ENCODE measurements at regions not wholly inside any gene's neighbourhood (a gene's known extent, or its start where the extent isn't known, plus 50 kb on each side); places are given as distances from the start of the nearest gene placed in this dataset.

GRCh38 chr4:176925962-176926361, 133.2 kb upstream of the VEGFC start:
- WGBS, 2 donors: 81 to 87% methylated on average over 2 of the region's 2 CpGs
- TF ChIP-seq, protein P1, sequence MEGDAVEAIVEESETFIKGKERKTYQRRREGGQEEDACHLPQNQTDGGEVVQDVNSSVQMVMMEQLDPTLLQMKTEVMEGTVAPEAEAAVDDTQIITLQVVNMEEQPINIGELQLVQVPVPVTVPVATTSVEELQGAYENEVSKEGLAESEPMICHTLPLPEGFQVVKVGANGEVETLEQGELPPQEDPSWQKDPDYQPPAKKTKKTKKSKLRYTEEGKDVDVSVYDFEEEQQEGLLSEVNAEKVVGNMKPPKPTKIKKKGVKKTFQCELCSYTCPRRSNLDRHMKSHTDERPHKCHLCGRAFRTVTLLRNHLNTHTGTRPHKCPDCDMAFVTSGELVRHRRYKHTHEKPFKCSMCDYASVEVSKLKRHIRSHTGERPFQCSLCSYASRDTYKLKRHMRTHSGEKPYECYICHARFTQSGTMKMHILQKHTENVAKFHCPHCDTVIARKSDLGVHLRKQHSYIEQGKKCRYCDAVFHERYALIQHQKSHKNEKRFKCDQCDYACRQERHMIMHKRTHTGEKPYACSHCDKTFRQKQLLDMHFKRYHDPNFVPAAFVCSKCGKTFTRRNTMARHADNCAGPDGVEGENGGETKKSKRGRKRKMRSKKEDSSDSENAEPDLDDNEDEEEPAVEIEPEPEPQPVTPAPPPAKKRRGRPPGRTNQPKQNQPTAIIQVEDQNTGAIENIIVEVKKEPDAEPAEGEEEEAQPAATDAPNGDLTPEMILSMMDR (IDR thresholded peaks at IDR 0.05): no peak
- no peak for TF ChIP-seq POLR2A (IDR thresholded peaks at IDR 0.05)

GRCh38 chr4:176927117-176927516, 134.4 kb upstream of the VEGFC start:
- no peak for DNase-seq
- intact Hi-C loops (cut with DNase I; ENCODE audit: low total_unique reads): no loop called here
- no peaks in the 10 kb centered on the region for H3K36me3 ChIP-seq (ENCODE audit: low read depth, missing control alignments)
- no peaks in the 10 kb centered on the region for H3K4me1 ChIP-seq
- H3K27ac ChIP-seq: no peak overlapping the region
- H3K9me3 ChIP-seq: no peaks in the 10 kb centered on the region
- H3K27me3 ChIP-seq: no peaks in the 10 kb centered on the region
- TF ChIP-seq, protein P1 (IDR thresholded peaks at IDR 0.05): no peak
- TF ChIP-seq POLR2A (IDR thresholded peaks at IDR 0.05): no peak
- no peak overlapping the region for H3K4me3 ChIP-seq
- 88 to 98% methylated on average over 1 of the region's 1 CpG for WGBS, 2 donors

More at GRCh38 chr4:176925962-176926361, 133.2 kb upstream of the VEGFC start:
- intact Hi-C loops (cut with DNase I; ENCODE audit: low total_unique reads): no loop called here
- Histone ChIP-seq H3K36me3 (ENCODE audit: low read depth, missing control alignments) (no peaks in the 10 kb centered on the region), H3K27me3 (no peaks in the 10 kb centered on the region), H3K4me3 (no peak overlapping the region), H3K9me3 (no peaks in the 10 kb centered on the region), H3K27ac (no peak overlapping the region), H3K4me1 (no peaks in the 10 kb centered on the region)
- DNase-seq: no peak

GRCh38 chr4:176927664-176928063, 134.9 kb upstream of the VEGFC start:
- WGBS, 2 donors: 45 to 47% methylated on average over 2 of the region's 2 CpGs
- TF ChIP-seq POLR2A (IDR thresholded peaks at IDR 0.05): no peak
- TF ChIP-seq, protein P1 (IDR thresholded peaks at IDR 0.05): no peak

DNA sequence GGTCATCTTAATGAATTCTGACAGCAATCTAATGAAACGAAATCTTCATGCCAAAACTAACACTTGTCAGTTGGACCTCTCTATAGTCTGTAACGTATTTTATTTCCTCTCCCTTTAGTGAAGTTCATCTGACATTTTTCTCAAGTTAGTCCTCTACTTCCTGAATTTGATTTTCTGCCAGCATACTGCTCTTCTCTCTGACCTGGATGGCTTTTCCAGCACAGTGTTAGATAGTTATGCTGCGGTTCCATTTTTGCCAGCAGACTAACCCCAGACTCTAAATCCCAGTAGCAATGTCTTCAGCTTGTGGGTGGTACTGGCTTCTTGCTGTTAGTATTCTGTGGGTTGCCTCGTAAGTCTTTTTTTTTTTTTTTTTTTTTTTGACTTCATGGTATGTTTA, 146.7 kb upstream of the VEGFC start:
- intact Hi-C loops (cut with DNase I; ENCODE audit: low total_unique reads): no loop called here
- TF ChIP-seq, protein P1 (IDR thresholded peaks at IDR 0.05): no peak
- TF ChIP-seq POLR2A (IDR thresholded peaks at IDR 0.05): no peak
- no peaks in the 10 kb centered on the region for H3K27me3 ChIP-seq
- H3K27ac ChIP-seq: no peak overlapping the region
- H3K36me3 ChIP-seq (ENCODE audit: low read depth, missing control alignments): no peaks in the 10 kb centered on the region
- H3K9me3 ChIP-seq: no peaks in the 10 kb centered on the region
- H3K4me1 ChIP-seq: no peaks in the 10 kb centered on the region
- DNase-seq: no peak
- WGBS, 2 donors: 35 to 48% methylated on average over 4 of the region's 4 CpGs
- H3K4me3 ChIP-seq: no peak overlapping the region

More at GRCh38 chr4:176927664-176928063, 134.9 kb upstream of the VEGFC start:
- DNase-seq: no peak
- Histone ChIP-seq H3K4me3 (no peak overlapping the region), H3K4me1 (no peaks in the 10 kb centered on the region), H3K27ac (no peak overlapping the region), H3K9me3 (no peaks in the 10 kb centered on the region), H3K27me3 (no peaks in the 10 kb centered on the region), H3K36me3 (ENCODE audit: low read depth, missing control alignments) (no peaks in the 10 kb centered on the region)
- intact Hi-C loops (cut with DNase I; ENCODE audit: low total_unique reads): no loop called here

DNA sequence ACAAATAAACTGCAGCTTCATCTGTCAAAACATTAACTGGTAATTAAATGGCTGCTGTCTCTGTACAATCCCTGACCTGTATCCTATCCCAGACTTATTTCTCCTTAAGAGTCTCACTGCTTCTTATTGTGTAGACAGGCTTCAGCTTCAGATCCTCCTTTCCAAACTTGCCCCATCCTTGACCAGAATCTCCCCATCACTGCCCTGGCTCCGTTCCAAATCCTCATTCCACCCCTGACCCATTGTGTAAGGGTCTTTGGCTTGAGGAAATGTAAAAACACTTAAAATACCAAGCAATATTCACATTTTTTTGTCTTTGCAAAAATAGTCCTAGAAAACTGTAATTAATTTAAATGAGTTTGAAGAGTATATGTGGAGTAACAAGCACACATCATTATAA, 152.6 kb upstream of the VEGFC start:
- intact Hi-C loops (cut with DNase I; ENCODE audit: low total_unique reads): no loop called here
- no peak for DNase-seq

More for the DNA sequence above, 152.6 kb upstream of the VEGFC start:
- no peak overlapping the region for H3K27ac ChIP-seq
- H3K4me1 ChIP-seq: no peaks in the 10 kb centered on the region
- H3K9me3 ChIP-seq: no peaks in the 10 kb centered on the region
- H3K27me3 ChIP-seq: no peaks in the 10 kb centered on the region
- no peak overlapping the region for H3K4me3 ChIP-seq
- no peak for TF ChIP-seq POLR2A (IDR thresholded peaks at IDR 0.05)
- TF ChIP-seq, protein P1 (IDR thresholded peaks at IDR 0.05): no peak
- no peaks in the 10 kb centered on the region for H3K36me3 ChIP-seq (ENCODE audit: low read depth, missing control alignments)
- 0% methylated on average over 1 of the region's 1 CpG for WGBS, 2 donors

Measured in testis (tissue), 2 donors.